Astrocyte of the spinal cord (primary cell): ENCODE measurements at regions not wholly inside any gene's neighbourhood (a gene's known extent, or its start where the extent isn't known, plus 50 kb on each side); places are given as distances from the start of the nearest gene placed in this dataset.

ENCODE experiments used
- DNase-seq: peaks from one replicate; pipeline ENCODE4 v3.0.0; 2011; ENCODE audit warnings: low read depth, low spot score
- H3K4me3 ChIP-seq: 2 replicates; pipeline ENCODE4 v1.5.1; 2011; ENCODE audit warnings: low read depth, mild to moderate bottlenecking, low read length, moderate library complexity
- in situ Hi-C: cut with HindIII; loops from 2 replicates; pipeline ENCODE4 v1.10.0; 2017; ENCODE audit warnings: low sequenced_read_pairs
- TF ChIP-seq, protein P1 (sequence below): IDR thresholded peaks from 2 replicates; pipeline ENCODE4 v1.5.1; 2012; ENCODE audit warnings: low read depth, mild to moderate bottlenecking, low read length, inconsistent platforms

DNA sequence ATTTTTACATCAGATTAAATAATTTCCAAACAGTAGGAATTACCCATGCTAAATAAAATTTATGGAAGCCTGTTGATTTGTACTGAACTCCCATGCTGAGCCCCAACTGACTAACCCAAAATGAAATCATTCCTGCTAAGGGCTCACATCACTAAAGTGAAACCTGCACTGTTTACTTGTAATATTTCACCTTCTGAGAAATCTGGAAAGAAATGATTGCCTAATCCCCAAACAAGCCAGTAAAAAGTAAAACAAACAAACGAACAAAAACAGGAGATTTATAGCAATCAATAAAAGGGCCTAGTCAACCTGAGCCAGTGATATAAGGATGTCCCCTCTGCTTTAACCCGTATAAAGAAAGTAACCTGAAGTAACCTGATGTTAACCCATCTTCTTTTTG lies 1599.8 kb downstream of the OLFM4 start:
- in situ Hi-C loops, result no loop called here
- TF ChIP-seq, protein P1, sequence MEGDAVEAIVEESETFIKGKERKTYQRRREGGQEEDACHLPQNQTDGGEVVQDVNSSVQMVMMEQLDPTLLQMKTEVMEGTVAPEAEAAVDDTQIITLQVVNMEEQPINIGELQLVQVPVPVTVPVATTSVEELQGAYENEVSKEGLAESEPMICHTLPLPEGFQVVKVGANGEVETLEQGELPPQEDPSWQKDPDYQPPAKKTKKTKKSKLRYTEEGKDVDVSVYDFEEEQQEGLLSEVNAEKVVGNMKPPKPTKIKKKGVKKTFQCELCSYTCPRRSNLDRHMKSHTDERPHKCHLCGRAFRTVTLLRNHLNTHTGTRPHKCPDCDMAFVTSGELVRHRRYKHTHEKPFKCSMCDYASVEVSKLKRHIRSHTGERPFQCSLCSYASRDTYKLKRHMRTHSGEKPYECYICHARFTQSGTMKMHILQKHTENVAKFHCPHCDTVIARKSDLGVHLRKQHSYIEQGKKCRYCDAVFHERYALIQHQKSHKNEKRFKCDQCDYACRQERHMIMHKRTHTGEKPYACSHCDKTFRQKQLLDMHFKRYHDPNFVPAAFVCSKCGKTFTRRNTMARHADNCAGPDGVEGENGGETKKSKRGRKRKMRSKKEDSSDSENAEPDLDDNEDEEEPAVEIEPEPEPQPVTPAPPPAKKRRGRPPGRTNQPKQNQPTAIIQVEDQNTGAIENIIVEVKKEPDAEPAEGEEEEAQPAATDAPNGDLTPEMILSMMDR, result no peak
- H3K4me3 ChIP-seq, result no peak overlapping the region
- no peak for DNase-seq

DNA sequence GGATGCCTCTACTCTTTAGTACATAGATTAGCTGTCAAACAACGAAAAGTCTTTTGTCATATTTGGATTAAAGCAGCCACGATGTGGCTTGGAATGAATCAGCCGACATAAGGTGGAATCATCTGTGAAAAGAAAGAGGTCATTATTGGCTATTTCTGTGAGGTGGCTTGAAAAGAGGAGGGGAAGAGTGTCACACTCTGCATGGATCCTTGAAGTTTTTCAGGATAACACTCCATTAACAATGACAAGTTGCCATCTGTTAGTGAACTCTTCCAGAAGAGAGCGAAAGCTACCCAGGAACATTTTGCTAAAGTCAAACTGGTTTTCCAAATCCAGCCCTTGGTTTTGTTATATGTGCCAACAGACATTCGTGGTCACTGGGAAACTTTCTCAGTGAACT lies 1604.8 kb downstream of the OLFM4 start:
- no peak for DNase-seq
- TF ChIP-seq, protein P1, result no peak
- H3K4me3 ChIP-seq, result no peak overlapping the region
- in situ Hi-C loops, result no loop called here

DNA sequence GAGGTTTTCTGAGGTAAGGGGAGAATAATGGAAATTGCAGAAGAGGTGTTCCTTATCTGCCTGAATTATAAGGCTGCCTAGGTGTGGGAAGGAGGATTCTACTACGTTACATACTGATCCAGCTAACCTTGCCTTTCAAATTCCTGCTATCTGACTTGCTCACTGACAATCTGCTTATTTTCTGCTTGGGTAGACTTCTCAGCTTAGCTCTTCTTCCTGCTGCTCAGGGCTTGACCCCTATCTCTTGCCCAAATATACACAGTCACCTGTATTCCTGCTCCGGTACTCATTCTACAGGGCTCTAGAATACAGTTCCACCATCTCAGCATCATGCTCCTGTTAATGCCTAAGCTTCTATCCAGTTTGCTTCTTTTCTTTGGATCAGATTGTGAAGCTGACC lies 1607.6 kb downstream of the OLFM4 start:
- H3K4me3 ChIP-seq, result no peak overlapping the region
- in situ Hi-C loops, result no loop called here
- TF ChIP-seq, protein P1, result no peak
- DNase-seq, result no peak

DNA sequence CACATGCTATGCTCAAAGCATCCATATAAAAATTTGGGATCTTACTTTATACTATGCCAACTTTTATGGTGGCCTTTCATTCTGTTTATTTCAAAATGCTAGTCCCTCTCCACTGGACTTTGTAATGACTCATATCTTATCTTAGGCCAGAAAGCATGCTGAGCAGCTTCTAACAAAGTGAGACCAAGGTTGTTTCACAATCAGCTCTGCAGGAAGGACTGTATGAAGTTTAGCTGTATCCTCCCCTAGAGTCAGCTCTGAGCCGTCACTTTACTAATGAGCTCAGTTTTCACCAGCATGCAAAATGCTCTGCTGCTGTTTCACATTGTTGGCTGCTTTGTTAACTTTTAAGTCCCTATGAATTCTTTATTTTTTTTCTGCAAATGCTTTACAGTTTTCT lies 1608.8 kb downstream of the OLFM4 start:
- TF ChIP-seq, protein P1, result no peak
- in situ Hi-C loops, result no loop called here
- no peak overlapping the region for H3K4me3 ChIP-seq
- peak; percentile 19 for DNase-seq

DNA sequence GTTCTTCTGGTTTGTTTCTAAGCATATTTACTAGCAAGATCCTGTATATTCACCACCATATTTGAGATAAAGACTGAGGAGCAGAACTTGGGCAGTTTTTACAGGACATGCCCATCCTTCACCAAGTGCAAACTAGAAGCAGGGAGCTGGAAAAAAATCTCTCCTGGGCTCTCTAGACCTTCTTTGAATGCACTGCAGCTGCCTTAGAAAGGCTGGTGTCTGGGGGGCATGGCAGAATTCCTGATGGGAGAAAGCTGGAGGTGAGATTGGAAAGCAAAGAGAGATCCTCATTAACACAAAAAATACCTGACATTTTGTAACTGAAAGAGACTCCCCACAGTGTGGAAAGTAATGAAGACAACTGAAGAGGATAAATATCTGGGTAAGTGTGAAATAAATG lies 1612.1 kb downstream of the OLFM4 start:
- in situ Hi-C loops, result no loop called here
- no peak for DNase-seq
- TF ChIP-seq, protein P1, result no peak
- no peak overlapping the region for H3K4me3 ChIP-seq

DNA sequence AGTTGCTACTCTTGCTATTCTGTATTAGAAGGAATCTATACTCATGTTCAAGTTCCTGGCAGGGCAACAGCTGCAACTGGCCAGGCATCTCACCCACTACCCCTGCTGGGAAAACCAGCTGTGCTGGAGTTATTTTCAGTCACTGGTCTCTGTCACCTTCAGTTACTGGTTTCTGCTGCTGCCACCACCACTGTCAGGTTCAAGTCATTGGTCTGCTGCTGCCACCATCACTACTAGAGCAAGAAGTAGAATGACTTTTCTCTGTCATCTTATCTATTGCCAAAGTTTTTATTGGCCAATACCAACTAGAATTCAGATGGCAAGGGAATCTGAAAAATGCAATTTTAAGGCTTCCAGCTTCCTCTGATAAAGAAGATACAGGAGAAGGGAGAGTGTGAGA lies 1615.2 kb downstream of the OLFM4 start:
- no peak overlapping the region for H3K4me3 ChIP-seq
- TF ChIP-seq, protein P1, result no peak
- in situ Hi-C loops, result no loop called here
- DNase-seq, result no peak

DNA sequence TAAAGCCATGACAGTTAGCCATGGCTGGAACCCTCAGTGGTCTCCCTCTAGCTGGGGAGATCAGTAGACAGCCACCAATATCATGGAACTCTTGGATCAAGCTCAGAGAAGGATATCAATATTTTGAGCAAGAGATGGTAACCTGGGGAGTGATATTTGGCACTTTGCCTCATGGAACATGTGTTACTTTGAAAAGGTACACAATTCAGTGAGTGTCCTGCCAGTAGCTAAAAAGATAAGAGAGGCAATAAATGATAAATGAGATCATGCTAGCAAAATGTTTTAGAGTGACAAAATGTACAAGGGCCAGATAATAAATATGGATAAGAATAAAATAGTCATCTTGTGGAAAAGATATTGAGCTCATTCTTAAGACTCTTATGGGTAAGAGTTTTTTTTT lies 1618.7 kb downstream of the OLFM4 start:
- TF ChIP-seq, protein P1, result no peak
- H3K4me3 ChIP-seq, result no peak overlapping the region
- DNase-seq, result no peak
- in situ Hi-C loops, result no loop called here
